Spleen (tissue), 7 donors: ENCODE measurements at regions not wholly inside any gene's neighbourhood (a gene's known extent, or its start where the extent isn't known, plus 50 kb on each side); places are given as distances from the start of the nearest gene placed in this dataset.

Experiments
- CTCF ChIP-seq, 11 experiments: fragments of 200-600 bp in 7 of 11; fragments of 450-650 bp in 4 of 11; sonication (generic) in 4 of 11; IDR thresholded peaks in 8 of 11; conservative IDR thresholded peaks in 3 of 11; 1 replicate in 7 of 11; 2 replicates in 4 of 11; pipeline versions ENCODE4 v1.4.0 to v1.8.0; 2016 to 2021; ENCODE audit warnings: antibody characterized with exemption in 11 of 11, inconsistent platforms in 4 of 11, mild to moderate bottlenecking in 1 of 11
- POLR2A ChIP-seq, 3 donors: fragments of 450-650 bp; IDR thresholded peaks; one replicate each; pipeline ENCODE4 v1.5.1; 2017; ENCODE audit warnings: antibody characterized with exemption in 3 of 3, mild to moderate bottlenecking in 1 of 3
- donor health status: DM: no; HTN: no; CAD: no; lungs with moderate emphysema.
- donor health status: DM: no; HTN: no; CAD: no.
- donor health status: DM: no; HTN: no; CAD: no.

GRCh38 chr4:175351473-175351872 is 433.3 kb downstream of the ADAM29 start:
- no peak for TF ChIP-seq CTCF (IDR thresholded peaks at IDR 0.05 in 8 of 11, conservative IDR thresholded peaks at IDR 0.05 in 3 of 11)
- no peak for TF ChIP-seq POLR2A (IDR thresholded peaks at IDR 0.05)
